AML-193 (cell line): ENCODE measurements at regions not wholly inside any gene's neighbourhood (a gene's known extent, or its start where the extent isn't known, plus 50 kb on each side); places are given as distances from the start of the nearest gene placed in this dataset.

Source experiments
- DNase-seq, 2 experiments: peaks; one replicate each; lab custom pipeline; 2025; lab: John Stamatoyannopoulos, UW

- no peak for DNase-seq
These were observed 224.1 kb upstream of the IL12A start for GRCh38 chr3:159764490-159765029.

GRCh38 chr3:159765030-159765859, 223.4 kb upstream of the IL12A start:
- peak; percentile 32 to 38 for DNase-seq

GRCh38 chr3:159765860-159766294, 222.8 kb upstream of the IL12A start:
- DNase-seq, result no peak

GRCh38 chr3:159766563-159767185, 222.0 kb upstream of the IL12A start:
- peak; percentile 12 to 26 for DNase-seq

GRCh38 chr3:159770998-159771397, 217.6 kb upstream of the IL12A start:
- no peak for DNase-seq

GRCh38 chr3:159771865-159772611, 216.6 kb upstream of the IL12A start:
- no peak for DNase-seq

GRCh38 chr3:159773706-159774105, 214.9 kb upstream of the IL12A start:
- no peak for DNase-seq

- no peak for DNase-seq
These were observed 213.2 kb upstream of the IL12A start for GRCh38 chr3:159775372-159775961.

GRCh38 chr3:159776779-159777178, 211.9 kb upstream of the IL12A start:
- no peak for DNase-seq

- DNase-seq, result no peak
These were observed 208.8 kb upstream of the IL12A start for GRCh38 chr3:159779883-159780282.

- no peak for DNase-seq
These were observed 206.8 kb upstream of the IL12A start for GRCh38 chr3:159781867-159782266.

GRCh38 chr3:159782724-159783421, 205.8 kb upstream of the IL12A start:
- DNase-seq, result no peak

- no peak for DNase-seq
These were observed 204.6 kb upstream of the IL12A start for GRCh38 chr3:159783780-159784742.

GRCh38 chr3:159785273-159785708, 203.3 kb upstream of the IL12A start:
- no peak for DNase-seq

- DNase-seq, result no peak
These were observed 202.0 kb upstream of the IL12A start for GRCh38 chr3:159786489-159787177.

- no peak for DNase-seq
These were observed 201.5 kb upstream of the IL12A start for GRCh38 chr3:159787178-159787574.

GRCh38 chr3:159787794-159788205, 200.8 kb upstream of the IL12A start:
- no peak for DNase-seq

GRCh38 chr3:159788291-159788690, 200.3 kb upstream of the IL12A start:
- no peak for DNase-seq

- DNase-seq, result no peak
These were observed 199.6 kb upstream of the IL12A start for GRCh38 chr3:159789017-159789416.
